MM.1S (cell line): ENCODE measurements at regions not wholly inside any gene's neighbourhood (a gene's known extent, or its start where the extent isn't known, plus 50 kb on each side); places are given as distances from the start of the nearest gene placed in this dataset.
"Not testable (repeated sequence)": the region's sequence is repeated elsewhere in the genome, so short reads cannot be mapped to it uniquely, and the experiment has no call there.

Source experiments
- DNase-seq: peaks from one replicate; pipeline ENCODE4 v3.0.0-alpha.2; 2015
- H2AFZ ChIP-seq: fragments of 300-600 bp; sonication (generic); 2 replicates; pipeline ENCODE4 v1.6.0; 2016; ENCODE audit warnings: antibody characterized with exemption, low read length
- H3F3A ChIP-seq: fragments of 300-600 bp; sonication (generic); 2 replicates; pipeline ENCODE4 v1.6.1; 2016; ENCODE audit warnings: mild to moderate bottlenecking, antibody characterized with exemption, low read length, moderate library complexity, mixed read lengths; ENCODE audit not compliant: insufficient read depth
- H3K27ac ChIP-seq: fragments of 300-600 bp; sonication (generic); 2 replicates; pipeline ENCODE4 v1.5.1; 2016; ENCODE audit warnings: mild to moderate bottlenecking, low read length
- H3K27me3 ChIP-seq: fragments of 300-600 bp; sonication (generic); replicated peaks from 2 replicates; pipeline ENCODE4 v1.6.0; 2016; ENCODE audit warnings: low read length; ENCODE audit not compliant: insufficient read depth
- H3K36me3 ChIP-seq: fragments of 300-600 bp; sonication (generic); replicated peaks from 2 replicates; pipeline ENCODE4 v1.6.1; 2016; ENCODE audit warnings: mild to moderate bottlenecking, low read length, mixed read lengths; ENCODE audit not compliant: insufficient read depth
- H3K4me1 ChIP-seq: fragments of 300-600 bp; sonication (generic); 2 replicates; pipeline ENCODE4 v1.6.1; 2016; ENCODE audit warnings: low read length, mixed read lengths
- H3K4me2 ChIP-seq: fragments of 300-600 bp; sonication (generic); 2 replicates; pipeline ENCODE4 v1.6.0; 2016; ENCODE audit warnings: low read depth, low read length
- H3K4me3 ChIP-seq: fragments of 300-600 bp; sonication (generic); 2 replicates; pipeline ENCODE4 v1.5.1; 2016; ENCODE audit warnings: low read length, mixed read lengths
- H3K79me2 ChIP-seq: fragments of 300-600 bp; sonication (generic); 2 replicates; pipeline ENCODE4 v1.6.1; 2016; ENCODE audit warnings: mixed run types, low read length, mixed read lengths
- H3K9ac ChIP-seq: fragments of 300-600 bp; sonication (generic); 2 replicates; pipeline ENCODE4 v1.6.1; 2016; ENCODE audit warnings: low read length, mixed read lengths
- H3K9me2 ChIP-seq: fragments of 300-600 bp; sonication (generic); replicated peaks from 2 replicates; pipeline ENCODE4 v1.6.1; 2016; ENCODE audit warnings: mild to moderate bottlenecking, low read length, mixed read lengths; ENCODE audit not compliant: insufficient read depth
- H3K9me3 ChIP-seq: fragments of 300-600 bp; sonication (generic); replicated peaks from 2 replicates; pipeline ENCODE4 v1.6.1; 2016; ENCODE audit warnings: mild to moderate bottlenecking, low read length, mixed read lengths; ENCODE audit not compliant: insufficient read depth
- H4K20me1 ChIP-seq: fragments of 300-600 bp; sonication (generic); 2 replicates; pipeline ENCODE4 v1.6.1; 2016; ENCODE audit warnings: mild to moderate bottlenecking, low read length, moderate library complexity, mixed read lengths; ENCODE audit not compliant: insufficient read depth
- EZH2 ChIP-seq: fragments of 300-600 bp; sonication (generic); optimal IDR thresholded peaks from 2 replicates; pipeline ENCODE3; 2017; ENCODE audit warnings: low read depth, mild to moderate bottlenecking, antibody characterized with exemption, low read length, mixed read lengths
- EZH2phosphoT487 ChIP-seq: fragments of 300-600 bp; sonication (generic); IDR thresholded peaks from 2 replicates; pipeline ENCODE4 v1.6.1; 2018; ENCODE audit warnings: antibody characterized with exemption, low read length
- TF ChIP-seq, protein P1 (sequence below): fragments of 300-600 bp; sonication (generic); IDR thresholded peaks from 2 replicates; pipeline ENCODE4 v1.5.1; 2016; ENCODE audit warnings: antibody characterized with exemption, low read length, mixed read lengths

DNA sequence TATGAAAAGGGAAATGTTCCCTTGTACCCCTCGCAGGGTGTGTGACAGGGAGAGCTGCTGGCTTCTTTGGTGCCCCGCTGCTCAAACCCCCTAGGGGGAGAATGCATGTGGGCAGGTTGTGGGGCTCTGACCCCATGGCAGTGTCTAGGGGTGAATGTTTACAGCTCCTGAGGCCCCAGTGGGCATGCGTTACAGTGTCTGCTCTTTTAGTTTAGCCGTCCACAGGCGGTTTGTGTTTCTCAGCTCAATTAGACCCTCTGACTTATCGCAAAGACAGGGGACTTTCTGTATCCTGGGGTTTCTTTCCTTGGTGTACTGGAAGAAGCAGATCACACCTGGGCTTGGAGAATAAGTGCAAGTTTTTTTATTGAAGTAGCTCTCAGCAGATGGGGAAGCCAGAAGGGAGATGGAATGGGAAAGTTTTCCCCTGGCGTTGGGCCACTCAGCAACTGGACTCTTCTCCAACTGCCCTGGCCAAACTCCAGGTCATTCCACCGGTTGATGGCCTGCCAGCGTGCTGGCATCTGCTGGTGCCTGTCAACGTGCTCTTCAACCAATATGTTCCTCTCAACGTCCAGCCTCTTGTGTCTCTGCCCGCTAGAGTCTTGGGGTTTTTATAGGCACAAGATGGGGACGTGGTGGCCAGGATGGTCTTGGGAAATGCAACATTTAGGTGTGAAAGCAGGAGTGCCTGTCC, 720.9 kb downstream of the FSCB start:
- Histone ChIP-seq H3F3A (no peaks in the 10 kb centered on the region), H3K4me1 (no peaks in the 10 kb centered on the region), H3K79me2 (no peaks in the 10 kb centered on the region), H3K9ac (no peak overlapping the region), H3K27me3 (no peaks in the 10 kb centered on the region), H4K20me1 (no peaks in the 10 kb centered on the region), H3K36me3 (no peaks in the 10 kb centered on the region), H3K9me2 (no peaks in the 10 kb centered on the region), H3K4me2 (no peak overlapping the region), H3K4me3 (no peak overlapping the region), H2AFZ (no peak overlapping the region), H3K27ac (no peak overlapping the region), H3K9me3 (no peaks in the 10 kb centered on the region)
- DNase-seq, result no peak
- no peak for TF ChIP-seq EZH2
- no peak for TF ChIP-seq EZH2phosphoT487
- TF ChIP-seq, protein P1, sequence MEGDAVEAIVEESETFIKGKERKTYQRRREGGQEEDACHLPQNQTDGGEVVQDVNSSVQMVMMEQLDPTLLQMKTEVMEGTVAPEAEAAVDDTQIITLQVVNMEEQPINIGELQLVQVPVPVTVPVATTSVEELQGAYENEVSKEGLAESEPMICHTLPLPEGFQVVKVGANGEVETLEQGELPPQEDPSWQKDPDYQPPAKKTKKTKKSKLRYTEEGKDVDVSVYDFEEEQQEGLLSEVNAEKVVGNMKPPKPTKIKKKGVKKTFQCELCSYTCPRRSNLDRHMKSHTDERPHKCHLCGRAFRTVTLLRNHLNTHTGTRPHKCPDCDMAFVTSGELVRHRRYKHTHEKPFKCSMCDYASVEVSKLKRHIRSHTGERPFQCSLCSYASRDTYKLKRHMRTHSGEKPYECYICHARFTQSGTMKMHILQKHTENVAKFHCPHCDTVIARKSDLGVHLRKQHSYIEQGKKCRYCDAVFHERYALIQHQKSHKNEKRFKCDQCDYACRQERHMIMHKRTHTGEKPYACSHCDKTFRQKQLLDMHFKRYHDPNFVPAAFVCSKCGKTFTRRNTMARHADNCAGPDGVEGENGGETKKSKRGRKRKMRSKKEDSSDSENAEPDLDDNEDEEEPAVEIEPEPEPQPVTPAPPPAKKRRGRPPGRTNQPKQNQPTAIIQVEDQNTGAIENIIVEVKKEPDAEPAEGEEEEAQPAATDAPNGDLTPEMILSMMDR, result no peak

GRCh38 chr14:43784432-43784831, 722.7 kb downstream of the FSCB start:
- not testable (repeated sequence) for H3K4me3 ChIP-seq, H3K27ac ChIP-seq, H3K4me2 ChIP-seq, H3F3A ChIP-seq, H3K4me1 ChIP-seq, H3K9ac ChIP-seq, H3K36me3 ChIP-seq, H3K27me3 ChIP-seq, H4K20me1 ChIP-seq, H3K9me2 ChIP-seq, H3K79me2 ChIP-seq, H3K9me3 ChIP-seq, DNase-seq, H2AFZ ChIP-seq

DNA sequence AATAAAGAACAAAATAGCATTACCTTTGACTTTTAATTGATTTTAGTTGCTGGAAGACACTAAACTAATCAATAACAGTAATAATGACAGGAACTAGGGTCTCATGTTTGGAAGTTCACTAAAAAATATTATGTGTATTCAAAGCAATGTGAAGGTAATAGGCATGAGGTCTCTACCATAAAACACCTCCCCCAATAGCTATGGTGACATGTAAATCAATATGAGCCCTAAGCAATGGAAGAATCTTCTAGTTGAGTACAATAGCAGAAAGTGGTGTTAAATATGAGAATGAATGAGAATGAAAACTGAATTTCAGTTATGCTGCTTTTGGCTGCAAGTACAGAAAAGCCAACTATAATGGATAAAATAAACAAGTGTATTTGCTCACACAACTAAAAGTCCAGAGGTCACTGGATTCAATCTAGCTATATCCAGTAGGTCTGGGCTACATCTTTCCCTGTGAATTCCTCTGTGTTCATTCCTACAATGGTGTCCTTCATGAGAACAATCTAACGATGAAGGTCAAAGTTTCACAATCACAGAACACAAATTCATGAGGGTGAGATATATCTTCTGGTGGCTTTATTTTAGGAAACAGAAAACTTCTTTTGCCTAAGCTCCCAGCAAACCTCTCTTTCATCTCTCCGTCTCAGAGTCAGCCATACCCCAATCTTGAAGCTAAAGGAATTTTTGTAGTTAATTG, 728.0 kb downstream of the FSCB start:
- TF ChIP-seq, protein P1, result no peak
- no peak for TF ChIP-seq EZH2phosphoT487
- no peak for TF ChIP-seq EZH2
- no peak overlapping the region for H3K27ac ChIP-seq
- H3K4me3 ChIP-seq, result no peak overlapping the region
- no peak overlapping the region for H3K4me2 ChIP-seq
- H3K9ac ChIP-seq, result no peak overlapping the region
- DNase-seq, result no peak
- H2AFZ ChIP-seq, result no peak overlapping the region
- no peaks in the 10 kb centered on the region for H3F3A ChIP-seq
- H3K9me3 ChIP-seq, result no peaks in the 10 kb centered on the region
- H3K36me3 ChIP-seq, result no peaks in the 10 kb centered on the region
- no peaks in the 10 kb centered on the region for H3K9me2 ChIP-seq
- H3K79me2 ChIP-seq, result no peaks in the 10 kb centered on the region
- H3K27me3 ChIP-seq, result no peaks in the 10 kb centered on the region
- H3K4me1 ChIP-seq, result no peaks in the 10 kb centered on the region
- no peaks in the 10 kb centered on the region for H4K20me1 ChIP-seq

DNA sequence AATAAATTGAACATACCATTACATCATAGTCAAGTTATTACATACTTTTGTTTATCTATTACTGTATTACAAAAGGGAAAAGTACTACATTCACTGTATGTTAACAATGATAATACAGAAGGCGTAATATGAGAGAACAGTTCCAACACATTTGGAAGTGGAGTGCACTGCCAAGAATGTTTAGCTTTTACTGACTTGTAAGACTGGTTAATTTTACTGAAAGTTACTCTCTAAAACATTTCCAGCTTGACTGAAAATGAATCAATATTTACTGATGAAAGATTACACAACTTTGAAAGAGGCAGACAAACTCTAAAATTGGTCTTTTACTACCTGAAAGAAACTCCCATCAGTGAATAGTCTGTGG, 728.5 kb downstream of the FSCB start:
- no peak for TF ChIP-seq EZH2phosphoT487
- TF ChIP-seq, protein P1, result no peak
- no peak for TF ChIP-seq EZH2
- Histone ChIP-seq H4K20me1 (no peaks in the 10 kb centered on the region), H3K9ac (no peak overlapping the region), H3K36me3 (no peaks in the 10 kb centered on the region), H3K4me3 (no peak overlapping the region), H3K79me2 (no peaks in the 10 kb centered on the region), H3K27ac (no peak overlapping the region), H2AFZ (no peak overlapping the region), H3F3A (no peaks in the 10 kb centered on the region), H3K4me2 (no peak overlapping the region), H3K9me2 (no peaks in the 10 kb centered on the region), H3K4me1 (no peaks in the 10 kb centered on the region), H3K9me3 (no peaks in the 10 kb centered on the region), H3K27me3 (no peaks in the 10 kb centered on the region)
- DNase-seq, result no peak
